Small intestine (tissue), 7 donors: ENCODE measurements at regions not wholly inside any gene's neighbourhood (a gene's known extent, or its start where the extent isn't known, plus 50 kb on each side); places are given as distances from the start of the nearest gene placed in this dataset.

Source experiments
- DNase-seq, 2 donors: peaks; one replicate each; pipeline versions ENCODE4 v3.0.0 to v3.0.0-alpha.2; 2013
- FAIRE-seq: peaks from 2 replicates; lab custom pipeline; 2012; peaks lifted over from hg19 to GRCh38; lab: Jason Lieb, UNC
- H3K27ac ChIP-seq, 3 donors: one replicate each; pipeline ENCODE4 v1.5.1; 2013; ENCODE audit warnings: low read length in 2 of 3, mild to moderate bottlenecking in 2 of 3, control low read depth in 1 of 3, inconsistent platforms in 1 of 3, low read depth in 1 of 3, moderate library complexity in 1 of 3
- H3K27me3 ChIP-seq, 3 donors: one replicate each; pipeline ENCODE4 v1.6.1; 2013; ENCODE audit warnings: low read length in 3 of 3, inconsistent platforms in 1 of 3; ENCODE audit not compliant: control insufficient read depth in 3 of 3, insufficient read depth in 3 of 3
- H3K36me3 ChIP-seq, 3 donors: one replicate each; pipeline ENCODE4 v1.6.1; 2013; ENCODE audit warnings: low read length in 3 of 3, inconsistent platforms in 1 of 3, low read depth in 1 of 3, mild to moderate bottlenecking in 1 of 3, moderate library complexity in 1 of 3; ENCODE audit not compliant: control insufficient read depth in 3 of 3, insufficient read depth in 2 of 3
- H3K4me1 ChIP-seq, 3 donors: one replicate each; pipeline ENCODE4 v1.6.1; 2013; ENCODE audit warnings: low read length in 2 of 3, inconsistent platforms in 1 of 3, low read depth in 1 of 3, mild to moderate bottlenecking in 1 of 3, moderate library complexity in 1 of 3; ENCODE audit not compliant: control insufficient read depth in 3 of 3, insufficient read depth in 2 of 3
- H3K4me3 ChIP-seq, 3 donors: one replicate each; pipeline ENCODE4 v1.5.1; 2013; ENCODE audit warnings: low read length in 3 of 3, control low read depth in 1 of 3, inconsistent platforms in 1 of 3, low read depth in 1 of 3, mild to moderate bottlenecking in 1 of 3, moderate library complexity in 1 of 3
- H3K9me3 ChIP-seq, 2 donors: one replicate each; pipeline ENCODE4 v1.6.1; 2013; ENCODE audit warnings: low read depth in 1 of 2, low read length in 1 of 2; ENCODE audit not compliant: control insufficient read depth in 2 of 2, insufficient read depth in 1 of 2
- WGBS, 3 donors: extraction: QIAGEN DNeasy Blood & Tissue Kit; methylation state at CpG; one replicate each; pipeline ENCODE4 v1.1.7; 2013; 5-methylcytosine and 5-hydroxymethylcytosine counted together
- donor health status: healthy with polysubstance abuse.
- donor health status: control.
- donor health status: control.
- donor health status: Bipolar disorder and iron deficiency.
- donor health status: healthy.

DNA sequence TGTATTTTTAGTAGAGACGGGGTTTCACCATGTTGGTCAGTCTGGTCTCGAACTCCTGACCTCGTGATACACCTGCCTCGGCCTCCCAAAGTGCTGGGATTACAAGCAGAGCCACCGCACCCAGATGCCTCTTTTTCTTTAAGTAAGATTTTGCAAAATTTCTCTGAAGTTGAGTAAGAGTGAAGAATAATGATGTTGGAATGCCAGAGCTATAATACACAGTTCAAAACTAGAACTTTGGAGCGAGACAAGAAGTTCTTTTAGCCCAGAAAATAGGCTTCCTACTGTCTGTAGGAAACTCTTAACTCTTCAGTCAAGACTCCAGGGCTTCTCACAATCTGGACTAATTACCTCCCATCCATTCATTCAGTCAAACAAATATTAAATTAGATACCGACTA, 51.4 kb downstream of the MARCHF4 start:
- no peaks in the 10 kb centered on the region for H3K9me3 ChIP-seq
- FAIRE-seq (no peak), DNase-seq (no peak)
- no peak overlapping the region for H3K27ac ChIP-seq
- peaks cover 0 to 12% (median 0%) of the 10 kb centered on the region in 3 donors for H3K27me3 ChIP-seq
- no peaks in the 10 kb centered on the region for H3K4me1 ChIP-seq
- H3K36me3 ChIP-seq = no peaks in the 10 kb centered on the region
- WGBS, 3 donors = 85 to 88% (median 87%) methylated on average over 7 of the region's 7 CpGs
- H3K4me3 ChIP-seq = no peak overlapping the region

DNA sequence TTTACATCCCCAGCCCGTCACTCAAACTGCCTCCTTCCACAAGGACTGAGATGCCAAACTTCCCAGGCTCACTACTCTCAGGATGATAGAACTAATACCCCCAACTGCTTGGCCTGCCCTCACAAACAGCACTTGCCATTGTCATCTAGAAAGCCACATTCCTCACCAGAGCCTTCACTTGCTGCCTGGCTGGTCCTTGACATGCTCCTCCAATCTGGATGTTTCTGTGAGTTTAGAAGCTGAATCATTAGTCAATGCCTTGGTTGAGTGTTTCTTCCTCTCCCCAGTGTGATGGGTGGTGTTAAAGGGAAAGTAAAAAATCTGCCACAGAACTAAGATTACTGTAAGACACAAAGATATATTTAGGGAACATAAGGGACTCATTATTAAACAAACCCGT, 52.5 kb downstream of the MARCHF4 start:
- DNase-seq = no peak
- FAIRE-seq = no peak
- no peaks in the 10 kb centered on the region for H3K9me3 ChIP-seq
- H3K27me3 ChIP-seq = peaks cover 0 to 12% (median 0%) of the 10 kb centered on the region in 3 donors
- no peak overlapping the region for H3K4me3 ChIP-seq
- H3K36me3 ChIP-seq = no peaks in the 10 kb centered on the region
- WGBS, 3 donors = 80 to 87% (median 82%) methylated on average over 2 of the region's 2 CpGs
- H3K4me1 ChIP-seq = no peaks in the 10 kb centered on the region
- H3K27ac ChIP-seq = no peak overlapping the region

DNA sequence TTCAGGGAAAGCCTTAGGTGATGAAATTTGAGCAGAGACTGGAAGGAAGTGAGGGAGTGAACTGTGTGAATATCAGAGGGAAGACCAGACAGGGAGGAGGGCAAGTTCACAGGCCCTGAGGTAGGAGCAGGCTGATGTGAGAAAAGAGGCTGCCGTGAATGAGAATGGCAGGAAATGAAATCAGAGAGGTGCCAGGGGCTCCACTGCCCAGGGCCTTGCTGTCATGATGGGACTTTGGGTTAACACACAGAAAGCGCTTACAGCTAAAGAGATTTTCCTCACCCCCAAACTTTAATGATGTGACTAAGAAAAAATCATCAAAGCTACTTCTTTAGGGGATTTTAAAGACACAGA, 53.8 kb downstream of the MARCHF4 start:
- Histone ChIP-seq H3K4me3 (no peak overlapping the region), H3K27me3 (peaks cover 0 to 12% (median 0%) of the 10 kb centered on the region in 3 donors), H3K9me3 (no peaks in the 10 kb centered on the region), H3K27ac (no peak overlapping the region), H3K36me3 (no peaks in the 10 kb centered on the region), H3K4me1 (no peaks in the 10 kb centered on the region)
- WGBS, 3 donors = 77 to 79% (median 78%) methylated on average over 2 of the region's 2 CpGs
- no peak for FAIRE-seq
- no peak for DNase-seq

DNA sequence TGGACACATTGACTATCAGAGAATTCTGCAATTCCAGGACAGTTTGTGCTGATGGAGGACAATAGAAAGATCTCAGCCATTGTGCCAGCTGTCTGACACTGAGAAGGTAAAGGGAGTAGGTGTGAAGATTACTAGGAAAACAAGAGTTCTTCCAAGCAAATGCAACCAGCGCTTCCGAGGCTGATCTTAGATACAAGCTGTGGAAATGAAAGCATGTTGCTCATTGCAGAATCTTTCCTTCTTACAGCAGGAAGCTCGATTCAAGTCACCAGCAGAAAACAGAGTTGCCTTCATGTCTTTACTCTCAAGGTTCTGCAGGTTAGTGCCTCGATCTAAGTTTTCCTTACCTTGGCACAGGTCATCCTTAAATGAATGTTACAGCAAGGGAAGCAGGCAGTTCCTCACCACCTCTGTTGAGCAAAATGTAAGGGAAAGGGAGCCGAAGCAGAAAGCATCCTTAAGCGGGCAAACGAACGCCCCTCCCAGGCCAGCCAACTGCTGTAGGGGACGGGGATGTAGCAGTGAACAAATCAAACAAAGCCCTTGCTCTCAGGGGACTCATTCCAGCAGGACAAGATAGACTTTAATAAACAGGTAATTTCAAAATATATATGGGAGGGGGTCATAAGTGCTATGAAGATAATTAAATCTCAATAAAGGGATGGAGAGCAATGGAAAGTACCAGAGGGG, 54.3 kb downstream of the MARCHF4 start:
- 48 to 59% (median 55%) methylated on average over 9 of the region's 9 CpGs for WGBS, 3 donors
- Histone ChIP-seq H3K4me1 (no peaks in the 10 kb centered on the region), H3K27me3 (peaks cover 0 to 12% (median 0%) of the 10 kb centered on the region in 3 donors), H3K27ac (no peak overlapping the region), H3K4me3 (no peak overlapping the region), H3K36me3 (no peaks in the 10 kb centered on the region), H3K9me3 (no peaks in the 10 kb centered on the region)
- no peak for DNase-seq
- FAIRE-seq = no peak

DNA sequence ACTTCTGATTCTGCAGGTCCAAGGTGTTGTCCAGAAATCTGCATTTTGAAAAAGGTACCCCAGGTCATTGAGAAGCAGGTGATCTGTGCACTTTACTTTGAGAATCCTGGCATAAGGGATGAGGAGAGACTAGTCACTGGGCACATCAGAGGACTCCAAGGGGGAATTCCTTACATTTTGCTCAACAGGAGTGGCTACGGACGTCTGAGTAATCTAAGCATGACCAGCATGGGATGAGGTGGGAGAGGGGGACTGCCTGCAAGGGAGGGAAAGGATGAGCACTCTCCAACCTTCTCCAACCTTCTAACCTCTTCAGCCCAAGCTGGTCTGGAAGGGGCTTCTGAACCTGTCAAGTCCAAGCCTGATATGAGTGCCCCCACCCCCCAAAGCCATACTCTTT, 55.5 kb downstream of the MARCHF4 start:
- H3K27ac ChIP-seq = no peak overlapping the region
- no peaks in the 10 kb centered on the region for H3K4me1 ChIP-seq
- WGBS, 3 donors = 71 to 74% (median 73%) methylated on average over 2 of the region's 2 CpGs
- H3K27me3 ChIP-seq = peaks cover 0 to 11% (median 0%) of the 10 kb centered on the region in 3 donors
- FAIRE-seq = no peak
- H3K36me3 ChIP-seq = no peaks in the 10 kb centered on the region
- H3K9me3 ChIP-seq = no peaks in the 10 kb centered on the region
- DNase-seq = no peak
- no peak overlapping the region for H3K4me3 ChIP-seq

DNA sequence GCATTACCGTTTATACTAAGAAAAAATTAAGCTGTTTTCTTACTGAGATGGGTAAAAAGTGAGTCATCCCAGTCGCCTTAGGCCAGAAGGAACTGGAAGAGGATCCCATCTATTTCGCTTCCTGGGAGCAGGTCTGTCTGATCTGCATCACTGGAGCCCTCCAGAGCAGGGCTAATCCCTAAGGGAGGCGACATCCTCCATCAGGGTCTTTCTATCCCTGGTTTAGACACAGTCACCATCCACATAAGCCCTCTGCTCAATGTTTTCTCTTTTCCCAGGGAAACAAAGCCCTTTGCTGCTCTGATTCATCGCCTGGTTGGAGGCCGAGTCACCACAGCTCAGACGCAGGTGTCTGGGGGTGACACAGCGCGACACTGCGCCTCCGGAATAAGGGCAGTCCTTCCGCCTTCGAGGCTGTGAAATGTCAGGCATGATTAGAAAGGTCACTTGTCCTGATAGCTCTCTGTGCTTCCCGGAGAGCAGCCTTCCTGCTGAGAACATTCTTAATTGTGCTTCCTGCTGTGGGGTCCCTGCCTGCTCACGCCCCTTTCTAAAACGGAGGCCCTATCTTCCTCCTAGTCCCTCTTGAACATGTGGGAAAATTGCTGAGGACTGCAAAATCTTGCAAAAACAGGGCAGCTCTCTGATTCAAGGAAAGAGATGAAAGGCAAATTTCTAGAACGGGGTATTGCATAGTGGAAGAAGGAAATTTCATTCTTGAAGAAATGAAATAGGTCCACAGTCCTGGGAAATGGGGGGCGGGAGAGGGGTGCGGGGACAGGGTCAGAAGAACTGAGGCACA, 56.3 kb downstream of the MARCHF4 start:
- Histone ChIP-seq H3K4me1 (no peaks in the 10 kb centered on the region), H3K36me3 (no peaks in the 10 kb centered on the region), H3K9me3 (no peaks in the 10 kb centered on the region), H3K27me3 (peaks cover 0 to 9% (median 0%) of the 10 kb centered on the region in 3 donors), H3K4me3 (no peak overlapping the region), H3K27ac (no peak overlapping the region)
- WGBS, 3 donors = 32 to 41% (median 39%) methylated on average over 19 of the region's 19 CpGs
- DNase-seq = peak in 1 of 2 donors; percentile 21
- no peak for FAIRE-seq

DNA sequence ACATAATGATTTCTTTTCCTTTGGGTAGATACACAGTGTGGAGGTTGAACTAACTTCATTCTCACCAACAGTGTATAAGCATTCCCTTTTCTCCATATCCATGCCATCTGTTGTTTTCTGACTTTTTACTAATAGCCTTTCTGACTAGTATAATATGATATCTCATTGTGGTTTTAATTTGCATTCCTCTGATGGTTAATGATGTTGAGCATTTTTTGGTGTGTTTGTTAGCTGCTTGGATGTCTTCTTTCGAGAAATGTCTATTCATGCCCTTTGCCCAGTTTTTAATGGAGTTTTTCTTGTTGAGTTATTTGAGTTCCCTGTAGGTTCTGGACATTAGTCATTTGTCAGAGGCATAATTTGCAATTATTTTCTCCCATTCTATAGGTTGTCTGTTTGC, 59.8 kb downstream of the MARCHF4 start:
- H3K4me1 ChIP-seq = no peaks in the 10 kb centered on the region
- no peaks in the 10 kb centered on the region for H3K36me3 ChIP-seq
- FAIRE-seq (no peak), DNase-seq (no peak)
- no peaks in the 10 kb centered on the region for H3K9me3 ChIP-seq
- H3K27me3 ChIP-seq = no peaks in the 10 kb centered on the region
- no peak overlapping the region for H3K27ac ChIP-seq
- H3K4me3 ChIP-seq = no peak overlapping the region
- WGBS, 3 donors = 62 to 85% (median 79%) methylated on average over 1 of the region's 1 CpG

DNA sequence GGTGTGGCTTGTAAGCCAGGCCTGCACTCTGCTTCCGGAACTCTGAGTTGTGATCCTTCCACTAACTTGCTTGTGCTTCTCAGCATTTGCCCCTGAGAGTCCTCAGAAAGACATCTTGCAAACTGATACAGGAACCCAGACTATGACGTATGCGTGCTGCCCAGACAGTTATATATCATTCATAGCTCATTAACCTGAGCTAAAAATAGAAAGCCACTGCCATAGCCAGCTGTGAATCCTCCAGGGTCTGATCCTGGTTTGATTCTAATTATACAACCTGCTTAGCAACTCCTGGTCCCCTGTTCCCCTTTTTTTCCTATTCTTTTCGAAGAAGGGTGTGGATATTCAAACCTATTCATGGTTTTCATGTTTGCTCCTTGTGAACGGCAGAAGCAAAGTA, 63.7 kb downstream of the MARCHF4 start:
- Histone ChIP-seq H3K27ac (no peak overlapping the region), H3K27me3 (no peaks in the 10 kb centered on the region), H3K4me3 (no peak overlapping the region), H3K9me3 (no peaks in the 10 kb centered on the region), H3K4me1 (no peaks in the 10 kb centered on the region), H3K36me3 (no peaks in the 10 kb centered on the region)
- DNase-seq (no peak), FAIRE-seq (no peak)
- WGBS, 3 donors = 69 to 75% (median 70%) methylated on average over 5 of the region's 5 CpGs
